Stimulated activated CD8-positive, alpha-beta memory T cell treated with anti-CD3 and anti-CD28 coated beads, Interleukin-15, amount 100 ng/mL, for 1 hour (primary cell): ENCODE measurements at regions not wholly inside any gene's neighbourhood (a gene's known extent, or its start where the extent isn't known, plus 50 kb on each side); places are given as distances from the start of the nearest gene placed in this dataset.

Experiments used
- DNase-seq: peaks from one replicate; pipeline ENCODE4 v3.0.0-alpha.2; 2020; ENCODE audit warnings: low read depth

DNA sequence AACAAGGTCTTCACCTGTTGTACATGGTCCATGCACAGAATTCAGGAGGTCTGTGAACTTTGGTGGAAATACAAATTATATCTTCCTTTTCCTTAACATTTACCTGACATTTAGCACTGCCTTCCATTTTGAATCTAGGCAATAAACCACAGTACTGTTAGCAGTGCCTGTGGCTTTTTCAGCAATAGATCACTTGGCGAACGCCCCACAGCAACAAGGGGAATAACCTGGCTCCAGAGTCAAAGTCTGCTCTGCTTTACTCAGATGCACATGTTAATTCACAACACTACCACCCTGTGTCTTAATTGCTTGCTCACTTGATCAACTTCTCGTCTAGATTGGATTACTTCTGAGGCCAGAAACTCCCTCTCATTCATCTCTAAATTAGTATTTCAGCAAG lies 414.6 kb upstream of the PROK2 start:
- no peak for DNase-seq

GRCh38 chr3:72196377-72196929 lies 411.5 kb upstream of the PROK2 start:
- DNase-seq: no peak

DNA sequence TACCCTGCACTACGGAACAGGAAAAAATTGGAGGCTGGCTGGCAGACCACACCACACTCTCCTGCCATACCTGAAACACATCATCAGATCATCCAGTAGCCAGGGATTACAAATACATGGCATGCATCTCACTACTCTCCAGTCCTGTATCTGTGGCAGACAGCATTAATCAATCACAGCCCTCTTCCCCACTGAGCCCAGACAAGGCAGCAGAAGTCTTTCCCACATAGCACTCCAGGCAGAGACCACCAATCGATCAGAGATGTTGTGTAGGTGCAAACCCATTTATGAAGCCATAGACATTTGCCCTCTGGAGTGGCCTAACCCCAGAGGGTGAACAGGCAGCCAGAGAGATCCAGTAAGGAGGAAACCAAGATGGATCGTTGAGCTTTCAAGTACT lies 410.9 kb upstream of the PROK2 start:
- no peak for DNase-seq

GRCh38 chr3:72194458-72194857 lies 409.5 kb upstream of the PROK2 start:
- DNase-seq: no peak

GRCh38 chr3:72193771-72194430 lies 409.0 kb upstream of the PROK2 start:
- no peak for DNase-seq

DNA sequence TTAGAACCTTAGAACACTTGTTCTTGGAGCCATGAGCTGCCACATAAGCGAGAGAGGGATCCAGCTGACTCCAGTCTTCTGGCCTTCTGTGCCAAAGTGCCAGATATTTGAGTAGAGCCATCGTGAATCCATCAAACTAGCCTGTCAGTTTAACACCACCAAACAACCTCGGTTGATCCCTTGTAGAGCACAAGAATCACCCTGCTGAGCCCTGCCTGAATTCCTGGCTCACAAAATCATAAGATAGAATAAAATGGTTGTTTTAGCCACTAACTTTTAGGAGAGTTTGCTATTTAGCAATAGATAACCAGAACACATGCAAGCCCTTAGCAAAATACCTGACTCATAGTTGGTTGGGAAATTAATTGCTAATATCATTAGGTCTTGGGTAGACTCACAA lies 407.6 kb upstream of the PROK2 start:
- no peak for DNase-seq

GRCh38 chr3:72191209-72191960 lies 406.4 kb upstream of the PROK2 start:
- DNase-seq: no peak

- DNase-seq: no peak
These were observed 405.1 kb upstream of the PROK2 start for GRCh38 chr3:72190050-72190449.

- DNase-seq: no peak
These were observed 404.4 kb upstream of the PROK2 start for GRCh38 chr3:72189339-72189738.

DNA sequence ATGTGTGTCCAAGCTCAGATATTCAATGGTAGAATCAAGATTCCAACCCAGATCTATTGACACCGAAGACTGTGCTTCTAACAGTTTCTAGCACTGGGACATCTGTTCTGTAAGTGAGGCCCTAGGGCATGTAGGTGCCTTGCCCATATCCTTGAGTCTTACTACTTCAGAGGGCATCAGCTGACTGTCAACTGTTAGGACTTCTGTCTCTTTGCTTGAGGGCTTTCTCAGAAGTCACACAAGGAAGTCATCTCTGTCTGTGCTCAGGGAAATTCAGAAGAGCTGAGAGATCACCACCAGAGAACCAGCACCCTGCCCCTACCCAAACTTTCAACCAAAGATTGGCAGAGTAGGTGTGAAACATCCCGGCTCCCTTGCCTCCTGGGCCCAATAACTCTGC lies 403.6 kb upstream of the PROK2 start:
- no peak for DNase-seq

DNA sequence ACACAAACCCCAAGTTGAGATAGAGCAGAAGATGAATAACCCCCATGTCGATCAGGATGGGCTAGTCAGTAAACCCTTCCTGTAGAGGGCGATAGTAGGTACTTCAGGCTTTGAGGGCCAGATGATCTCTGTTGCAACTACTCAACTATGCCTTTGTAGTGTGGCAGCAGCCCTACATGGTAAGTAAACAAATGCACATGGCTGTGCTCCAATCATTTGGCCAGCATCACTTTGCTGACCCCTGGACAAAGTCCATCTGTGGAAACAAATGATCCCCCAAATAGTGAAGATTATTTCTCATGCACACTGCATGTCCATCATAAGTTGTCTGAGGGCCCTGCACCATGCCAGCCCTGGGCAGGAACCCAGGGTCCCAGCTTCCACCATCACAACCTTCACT lies 402.2 kb upstream of the PROK2 start:
- DNase-seq: no peak

DNA sequence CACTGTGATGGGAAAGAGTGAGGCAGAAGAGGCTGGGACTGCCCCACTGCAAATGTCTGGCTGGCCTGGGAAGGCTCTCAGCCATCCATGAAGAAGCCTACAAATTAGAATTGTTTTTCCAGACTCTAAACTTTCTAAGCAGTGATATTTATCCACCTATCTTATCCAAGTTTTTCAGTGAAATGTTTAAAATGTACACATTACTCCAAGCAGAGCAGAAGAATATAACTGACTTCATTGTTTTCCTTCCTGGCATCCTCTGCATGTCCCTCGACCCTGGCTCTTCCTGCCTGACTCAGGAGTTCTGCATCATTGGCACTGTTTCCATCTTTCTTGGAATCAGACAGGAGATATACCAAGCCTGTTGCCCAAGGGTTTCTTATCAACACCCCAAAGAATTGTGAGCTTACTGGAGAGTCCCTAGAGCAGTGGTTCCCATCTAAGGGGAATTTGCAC lies 401.5 kb upstream of the PROK2 start:
- DNase-seq: no peak

- no peak for DNase-seq
These were observed 400.8 kb upstream of the PROK2 start for GRCh38 chr3:72185549-72186399.

DNA sequence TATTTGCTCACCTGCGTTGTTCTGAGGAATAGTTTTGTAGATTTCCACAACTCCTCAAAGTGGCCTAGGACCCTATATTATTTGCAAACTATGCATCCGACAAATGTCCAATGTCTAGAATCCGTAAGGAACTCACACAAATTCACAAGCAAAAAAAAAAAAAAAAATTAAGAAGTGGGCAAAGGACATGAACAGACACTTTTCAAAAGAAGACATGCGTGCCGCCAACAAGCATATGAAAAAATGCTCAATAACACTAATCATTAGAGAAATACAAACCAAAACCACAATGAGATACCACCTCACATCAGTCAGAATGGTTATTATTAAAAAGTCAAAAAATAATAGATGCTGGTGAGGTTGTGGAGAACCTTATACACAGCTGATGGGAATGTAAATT lies 398.5 kb upstream of the PROK2 start:
- no peak for DNase-seq

- DNase-seq: no peak
These were observed 397.3 kb upstream of the PROK2 start for GRCh38 chr3:72182206-72182605.

- no peak for DNase-seq
These were observed 396.3 kb upstream of the PROK2 start for GRCh38 chr3:72181251-72181650.

DNA sequence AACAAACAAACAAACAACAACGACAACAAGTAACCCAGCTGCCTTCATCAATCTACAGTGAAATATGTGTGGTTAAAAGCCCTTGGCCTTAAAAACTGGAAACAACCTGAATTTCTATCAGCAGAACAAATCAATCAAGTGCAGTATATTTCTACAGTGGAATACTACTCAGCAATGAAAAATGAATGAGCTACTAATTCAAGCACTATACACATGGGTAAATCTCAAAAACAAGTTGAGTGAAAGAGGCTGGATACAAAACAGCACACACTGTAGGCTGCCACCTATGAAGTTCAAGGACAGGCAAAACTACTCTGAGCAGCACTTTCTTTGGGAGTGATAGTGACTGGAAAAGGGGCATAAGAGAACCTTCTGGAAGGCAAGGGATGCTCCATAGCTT lies 395.5 kb upstream of the PROK2 start:
- DNase-seq: no peak

DNA sequence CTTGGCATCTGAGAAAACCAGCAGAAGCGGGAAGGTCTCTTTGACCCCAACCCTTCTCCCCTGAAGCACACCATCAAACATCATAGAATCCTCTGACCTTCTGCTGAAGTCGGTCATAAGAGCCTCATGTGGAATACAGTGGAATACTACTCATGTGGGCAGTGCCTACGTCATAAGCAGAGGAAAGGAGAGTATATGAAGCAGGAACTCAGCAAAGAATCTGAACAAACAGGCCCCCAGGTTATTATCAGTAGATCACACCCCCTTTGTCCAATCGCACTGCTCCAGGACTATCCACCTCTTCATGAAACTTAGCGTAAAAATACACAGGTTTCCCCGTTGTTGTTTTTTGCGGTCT lies 394.1 kb upstream of the PROK2 start:
- DNase-seq: no peak

DNA sequence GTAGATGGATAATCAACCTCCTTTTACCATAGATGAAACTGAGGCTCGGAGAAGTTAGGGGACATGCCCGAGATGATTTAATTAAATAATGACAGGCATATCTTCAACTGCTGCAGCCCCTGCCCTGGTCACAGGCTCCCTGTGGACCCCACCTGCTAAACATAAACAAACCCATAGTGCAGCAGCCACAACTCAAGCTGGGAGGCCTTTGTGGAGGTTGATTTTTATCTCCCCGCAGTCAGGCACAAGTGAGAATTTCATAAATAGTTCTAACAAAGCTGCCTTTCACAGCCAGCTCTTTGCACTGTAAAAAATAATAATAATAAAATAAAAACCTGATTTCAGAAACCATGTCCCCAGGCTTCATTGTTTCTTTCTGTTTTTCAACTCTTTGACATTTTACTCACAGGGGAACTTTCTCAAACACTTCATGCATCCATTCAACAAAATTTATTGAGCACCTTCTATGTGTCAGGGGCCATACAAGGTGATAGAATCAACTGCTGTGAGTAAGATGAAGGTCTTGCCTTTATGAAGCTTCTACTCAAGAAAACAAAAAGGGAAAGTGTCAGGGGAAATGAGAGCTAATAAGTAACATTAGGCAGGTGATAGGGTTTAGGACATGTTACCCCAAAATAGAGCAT lies 393.6 kb upstream of the PROK2 start:
- no peak for DNase-seq

GRCh38 chr3:72177075-72178050 lies 392.4 kb upstream of the PROK2 start:
- DNase-seq: no peak

GRCh38 chr3:72176537-72177041 lies 391.6 kb upstream of the PROK2 start:
- DNase-seq: no peak
